ENCODE measurements at regions not wholly inside any gene's neighbourhood (a gene's known extent, or its start where the extent isn't known, plus 50 kb on each side); places are given as distances from the start of the nearest gene placed in this dataset.
"Not testable (repeated sequence)": the region's sequence is repeated elsewhere in the genome, so short reads cannot be mapped to it uniquely, and the experiment has no call there.

DNA sequence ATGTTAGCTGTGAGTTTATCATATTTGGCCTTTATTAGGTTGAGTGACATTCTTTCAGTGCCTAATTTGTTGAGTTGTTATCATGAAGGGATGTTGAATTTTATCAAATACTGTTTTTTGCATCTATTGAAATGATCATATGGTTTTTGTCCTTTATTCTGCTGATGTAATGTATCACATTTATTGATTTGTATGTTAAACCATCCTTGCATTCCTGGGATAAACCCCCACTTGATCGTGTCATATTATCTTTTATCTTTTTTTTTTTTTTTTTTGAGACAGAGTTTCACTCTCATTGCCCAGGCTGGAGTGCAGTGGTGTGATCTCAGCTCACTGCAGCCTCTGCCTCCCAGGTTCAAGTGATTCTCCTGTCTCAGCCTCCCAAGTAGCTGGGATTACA is 51.9 kb upstream of the MFGE8 start:
- not testable (repeated sequence) for ATAC-seq (replicated peaks); H3K27me3 Mint-ChIP-seq; H3K27ac Mint-ChIP-seq; H3K4me1 Mint-ChIP-seq; H3K4me3 Mint-ChIP-seq; H3K36me3 Mint-ChIP-seq (ENCODE audit: low read depth)
- peaks cover 17% of the 10 kb centered on the region for H3K9me3 Mint-ChIP-seq

DNA sequence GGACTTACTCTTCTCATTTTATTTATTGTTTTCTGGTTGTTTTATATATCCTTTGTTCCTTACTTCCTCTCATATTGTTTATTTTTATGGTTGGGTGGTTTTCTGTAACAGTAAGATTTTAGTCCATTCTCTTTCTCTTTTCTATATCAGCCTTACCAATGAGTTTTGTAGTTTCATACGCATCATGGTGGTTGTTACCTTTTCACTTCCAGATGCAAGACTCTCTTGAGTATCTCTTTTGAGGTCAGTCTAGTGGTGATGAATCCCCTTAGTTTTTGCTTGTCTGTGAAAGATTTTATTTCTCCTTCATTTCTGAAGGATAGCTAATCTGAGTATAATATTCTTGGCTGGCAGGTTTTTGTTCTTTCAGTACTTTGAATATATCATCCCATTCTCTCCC is 57.1 kb upstream of the MFGE8 start:
- no peak overlapping the region for H3K27ac Mint-ChIP-seq
- no peaks in the 10 kb centered on the region for H3K4me1 Mint-ChIP-seq
- peaks cover 13% of the 10 kb centered on the region for H3K9me3 Mint-ChIP-seq
- peak; percentile 23 for ATAC-seq (replicated peaks)
- H3K36me3 Mint-ChIP-seq (ENCODE audit: low read depth), result no peaks in the 10 kb centered on the region
- peaks cover 4% of the 10 kb centered on the region for H3K27me3 Mint-ChIP-seq
- no peak overlapping the region for H3K4me3 Mint-ChIP-seq

DNA sequence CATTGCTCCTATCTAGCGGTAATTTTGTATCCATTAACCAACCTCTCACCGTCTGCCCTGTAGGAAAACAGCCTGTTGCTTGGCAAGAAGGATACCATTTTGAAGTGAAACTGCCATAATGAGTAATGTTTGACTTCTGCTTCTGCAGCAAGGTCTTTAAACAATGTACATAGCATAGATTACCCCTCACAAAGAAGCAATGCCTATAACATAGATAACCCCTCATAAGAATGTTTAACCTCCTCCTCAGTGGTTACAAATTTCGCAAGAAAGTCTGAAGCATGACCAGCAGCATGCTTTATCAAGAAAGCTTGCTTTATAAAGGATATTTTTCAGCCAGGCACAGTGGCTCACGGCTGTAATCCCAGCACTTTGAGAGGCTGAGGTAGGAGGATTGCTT is 61.2 kb upstream of the MFGE8 start:
- no peak for ATAC-seq (replicated peaks)
- Mint-ChIP-seq H3K4me3 (no peak overlapping the region), H3K27me3 (peaks cover 7% of the 10 kb centered on the region), H3K9me3 (peaks cover 5% of the 10 kb centered on the region), H3K4me1 (no peaks in the 10 kb centered on the region), H3K27ac (no peak overlapping the region), H3K36me3 (ENCODE audit: low read depth) (no peaks in the 10 kb centered on the region)

GRCh38 chr15:88975891-88976290 is 62.7 kb upstream of the MFGE8 start:
- Mint-ChIP-seq H3K4me3 (no peak overlapping the region), H3K36me3 (ENCODE audit: low read depth) (no peaks in the 10 kb centered on the region), H3K4me1 (no peaks in the 10 kb centered on the region), H3K27ac (no peak overlapping the region), H3K9me3 (no peaks in the 10 kb centered on the region), H3K27me3 (peaks cover 7% of the 10 kb centered on the region)
- no peak for ATAC-seq (replicated peaks)

- H3K27ac Mint-ChIP-seq, result no peak overlapping the region
- peaks cover 7% of the 10 kb centered on the region for H3K27me3 Mint-ChIP-seq
- ATAC-seq (replicated peaks), result no peak
- no peaks in the 10 kb centered on the region for H3K9me3 Mint-ChIP-seq
- no peaks in the 10 kb centered on the region for H3K36me3 Mint-ChIP-seq (ENCODE audit: low read depth)
- no peaks in the 10 kb centered on the region for H3K4me1 Mint-ChIP-seq
- no peak overlapping the region for H3K4me3 Mint-ChIP-seq
Measured at GRCh38 chr15:88976656-88977055, 63.5 kb upstream of the MFGE8 start.

DNA sequence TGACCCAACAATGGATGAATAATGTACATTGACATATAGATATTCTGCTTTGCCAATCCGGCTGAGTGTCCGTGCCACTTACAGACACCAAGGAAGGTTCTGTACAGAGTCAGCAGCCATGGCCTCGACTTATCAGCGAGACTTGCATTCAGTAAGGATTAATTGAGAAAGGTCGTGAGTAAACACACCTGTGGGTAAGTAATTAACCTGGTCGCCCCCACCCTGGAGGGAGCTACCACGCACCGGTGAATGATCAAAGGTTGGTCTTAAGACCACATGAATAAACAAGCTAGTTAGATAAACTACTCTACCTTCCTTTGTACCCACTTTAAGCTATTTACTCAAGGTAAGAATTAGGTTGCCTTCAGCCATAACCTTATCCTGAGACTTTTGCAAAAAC is 66.5 kb upstream of the MFGE8 start:
- no peak for ATAC-seq (replicated peaks)
- Mint-ChIP-seq H3K27ac (no peak overlapping the region), H3K9me3 (no peaks in the 10 kb centered on the region), H3K4me3 (no peak overlapping the region), H3K4me1 (no peaks in the 10 kb centered on the region), H3K36me3 (ENCODE audit: low read depth) (no peaks in the 10 kb centered on the region), H3K27me3 (peaks cover 3% of the 10 kb centered on the region)

DNA sequence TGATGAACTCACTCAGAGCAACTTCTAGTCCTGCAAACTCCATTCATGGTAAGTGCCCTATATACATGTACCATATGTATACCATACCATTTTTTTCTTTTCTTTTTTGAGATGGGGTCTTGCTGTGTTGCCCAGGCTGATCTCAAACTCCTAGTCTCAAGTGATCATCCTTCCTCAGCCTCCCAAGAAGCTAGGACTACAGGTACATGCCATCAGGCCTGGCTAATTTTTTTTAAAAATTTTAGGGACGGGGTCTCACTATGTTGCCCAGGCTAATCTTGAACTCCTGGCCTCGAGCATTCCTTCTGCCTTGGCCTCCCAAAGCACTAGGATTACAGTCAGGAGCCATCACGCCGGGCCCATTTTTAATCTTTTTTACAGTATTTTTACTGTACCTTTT is 67.3 kb upstream of the MFGE8 start:
- ATAC-seq (replicated peaks), result no peak
- no peaks in the 10 kb centered on the region for H3K9me3 Mint-ChIP-seq
- peaks cover 3% of the 10 kb centered on the region for H3K27me3 Mint-ChIP-seq
- H3K36me3 Mint-ChIP-seq (ENCODE audit: low read depth), result no peaks in the 10 kb centered on the region
- H3K4me3 Mint-ChIP-seq, result no peak overlapping the region
- no peak overlapping the region for H3K27ac Mint-ChIP-seq
- H3K4me1 Mint-ChIP-seq, result no peaks in the 10 kb centered on the region

- no peaks in the 10 kb centered on the region for H3K36me3 Mint-ChIP-seq (ENCODE audit: low read depth)
- H3K4me3 Mint-ChIP-seq, result no peak overlapping the region
- no peaks in the 10 kb centered on the region for H3K9me3 Mint-ChIP-seq
- no peak overlapping the region for H3K27ac Mint-ChIP-seq
- H3K4me1 Mint-ChIP-seq, result no peaks in the 10 kb centered on the region
- H3K27me3 Mint-ChIP-seq, result no peaks in the 10 kb centered on the region
- no peak for ATAC-seq (replicated peaks)
Measured at GRCh38 chr15:88981244-88982215, 68.4 kb upstream of the MFGE8 start.

- H3K36me3 Mint-ChIP-seq (ENCODE audit: low read depth), result no peaks in the 10 kb centered on the region
- no peak overlapping the region for H3K27ac Mint-ChIP-seq
- H3K9me3 Mint-ChIP-seq, result no peaks in the 10 kb centered on the region
- H3K27me3 Mint-ChIP-seq, result no peaks in the 10 kb centered on the region
- no peak for ATAC-seq (replicated peaks)
- H3K4me1 Mint-ChIP-seq, result no peaks in the 10 kb centered on the region
- H3K4me3 Mint-ChIP-seq, result no peak overlapping the region
Measured at GRCh38 chr15:88982304-88982945, 69.2 kb upstream of the MFGE8 start.

DNA sequence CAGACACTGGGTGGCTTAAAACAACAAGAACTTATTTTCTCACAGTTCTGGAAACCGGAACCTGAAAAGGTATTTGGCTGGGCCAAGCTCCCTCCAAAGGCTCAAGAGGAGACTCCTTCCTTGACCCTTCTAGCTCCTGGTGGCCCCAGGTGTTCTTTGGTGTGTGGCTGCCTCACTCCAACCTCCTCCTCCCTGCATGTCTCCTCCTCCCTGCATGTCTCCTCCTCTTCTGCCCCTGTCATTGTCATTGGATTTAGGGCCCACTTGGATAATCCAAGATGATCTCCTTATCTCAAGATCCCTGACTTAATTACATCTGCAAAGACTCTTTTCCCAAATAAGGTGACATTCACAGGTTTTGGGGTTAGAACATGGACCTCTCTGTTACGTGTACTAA is 69.8 kb upstream of the MFGE8 start:
- H3K27me3 Mint-ChIP-seq, result no peaks in the 10 kb centered on the region
- H3K27ac Mint-ChIP-seq, result no peak overlapping the region
- no peaks in the 10 kb centered on the region for H3K36me3 Mint-ChIP-seq (ENCODE audit: low read depth)
- H3K4me3 Mint-ChIP-seq, result no peak overlapping the region
- no peaks in the 10 kb centered on the region for H3K9me3 Mint-ChIP-seq
- ATAC-seq (replicated peaks), result no peak
- no peaks in the 10 kb centered on the region for H3K4me1 Mint-ChIP-seq

- no peaks in the 10 kb centered on the region for H3K9me3 Mint-ChIP-seq
- no peaks in the 10 kb centered on the region for H3K4me1 Mint-ChIP-seq
- H3K4me3 Mint-ChIP-seq, result no peak overlapping the region
- no peak for ATAC-seq (replicated peaks)
- H3K36me3 Mint-ChIP-seq (ENCODE audit: low read depth), result no peaks in the 10 kb centered on the region
- no peak overlapping the region for H3K27ac Mint-ChIP-seq
- no peaks in the 10 kb centered on the region for H3K27me3 Mint-ChIP-seq
Measured at GRCh38 chr15:88983861-88984429, 70.8 kb upstream of the MFGE8 start.

DNA sequence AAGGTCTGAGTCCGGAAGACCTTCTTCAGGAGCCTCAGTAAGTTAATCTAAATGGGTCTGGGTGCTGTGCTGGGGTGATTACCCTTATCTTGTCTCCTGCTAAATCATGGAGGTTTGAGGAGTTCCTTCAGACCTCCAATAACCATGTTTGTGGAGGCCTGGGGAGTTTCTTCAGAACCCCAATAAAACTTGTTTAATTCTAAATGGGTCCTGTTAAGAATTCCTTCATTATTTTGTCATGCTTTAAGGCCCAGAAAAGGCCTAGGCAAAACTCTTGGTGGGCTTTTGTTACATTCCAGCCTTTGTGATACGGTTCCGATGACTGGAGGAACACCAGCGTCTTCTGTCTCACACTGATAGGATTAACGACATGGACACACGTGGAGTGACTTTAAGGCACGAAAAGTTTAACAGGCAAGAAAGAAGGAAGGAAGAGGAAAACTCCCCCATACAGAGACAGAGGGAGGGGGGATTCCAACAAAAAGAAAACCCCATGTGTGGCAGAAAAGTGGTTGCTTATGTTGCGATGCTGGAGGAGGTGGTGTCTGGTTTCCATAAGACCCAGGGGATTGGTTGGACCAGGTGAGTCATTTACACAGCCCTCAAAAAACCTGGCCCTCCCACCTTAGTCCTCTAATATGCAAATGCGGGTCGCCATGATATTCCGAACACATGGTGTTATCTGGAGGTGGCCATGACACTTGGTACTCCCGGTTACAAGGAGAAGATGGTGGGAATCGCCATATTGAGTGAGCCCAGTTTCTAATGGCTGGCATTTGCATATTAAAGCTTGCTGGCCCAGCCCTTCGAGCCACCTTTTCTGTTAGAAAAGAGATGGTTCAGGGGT is 72.6 kb upstream of the MFGE8 start:
- ATAC-seq (replicated peaks), result no peak

GRCh38 chr15:88986949-88987590 is 73.9 kb upstream of the MFGE8 start:
- Mint-ChIP-seq H3K4me3 (no peak overlapping the region), H3K9me3 (no peaks in the 10 kb centered on the region)

More for the DNA sequence above, 72.6 kb upstream of the MFGE8 start:
- H3K27ac Mint-ChIP-seq, result no peak overlapping the region
- H3K4me3 Mint-ChIP-seq, result no peak overlapping the region
- no peaks in the 10 kb centered on the region for H3K27me3 Mint-ChIP-seq
- H3K4me1 Mint-ChIP-seq, result no peaks in the 10 kb centered on the region
- no peaks in the 10 kb centered on the region for H3K9me3 Mint-ChIP-seq
- no peaks in the 10 kb centered on the region for H3K36me3 Mint-ChIP-seq (ENCODE audit: low read depth)

GRCh38 chr15:88987591-88987933 is 74.4 kb upstream of the MFGE8 start:
- Mint-ChIP-seq H3K27ac (no peak overlapping the region), H3K4me1 (no peaks in the 10 kb centered on the region), H3K27me3 (no peaks in the 10 kb centered on the region), H3K36me3 (ENCODE audit: low read depth) (no peaks in the 10 kb centered on the region), H3K9me3 (no peaks in the 10 kb centered on the region), H3K4me3 (no peak overlapping the region)
- ATAC-seq (replicated peaks), result no peak

More at GRCh38 chr15:88986949-88987590, 73.9 kb upstream of the MFGE8 start:
- Mint-ChIP-seq H3K4me1 (no peaks in the 10 kb centered on the region), H3K27ac (no peak overlapping the region), H3K27me3 (no peaks in the 10 kb centered on the region), H3K36me3 (ENCODE audit: low read depth) (no peaks in the 10 kb centered on the region)
- ATAC-seq (replicated peaks), result no peak

Measured in activated T-helper 17 cell treated with anti-CD3 and anti-CD28 coated beads, Interleukin-2, amount 50 U/mL, for 72 hours (primary cell).